HCT116 (cell line): ENCODE measurements at regions not wholly inside any gene's neighbourhood (a gene's known extent, or its start where the extent isn't known, plus 50 kb on each side); places are given as distances from the start of the nearest gene placed in this dataset.

ENCODE experiments used
- EGR1 ChIP-seq: IDR thresholded peaks from 2 replicates; pipeline ENCODE4 v1.6.1; 2012; ENCODE audit warnings: low read depth
- ELF1 ChIP-seq: IDR thresholded peaks from 2 replicates; pipeline ENCODE4 v1.6.1; 2012; ENCODE audit warnings: low read depth, borderline replicate concordance
- FOSL1 ChIP-seq: IDR thresholded peaks from 2 replicates; pipeline ENCODE4 v1.6.1; 2012; ENCODE audit warnings: low read depth
- POLR2AphosphoS5 ChIP-seq: IDR thresholded peaks from 2 replicates; pipeline ENCODE4 v1.6.1; 2011; ENCODE audit warnings: mild to moderate bottlenecking, low read depth, low read length, moderate library complexity
- RAD21 ChIP-seq: IDR thresholded peaks from 2 replicates; pipeline ENCODE4 v1.6.1; 2012; ENCODE audit warnings: low read depth, mild to moderate bottlenecking
- SRF ChIP-seq: IDR thresholded peaks from 2 replicates; pipeline ENCODE4 v1.6.1; 2012; ENCODE audit warnings: low read depth
- YY1 ChIP-seq: IDR thresholded peaks from 2 replicates; pipeline ENCODE4 v1.6.1; 2011; ENCODE audit warnings: low read length, low read depth, moderate library complexity, mild to moderate bottlenecking; ENCODE audit not compliant: insufficient replicate concordance; ENCODE audit errors: extremely low read depth
- ZFX ChIP-seq: fragments of 450-650 bp; IDR thresholded peaks from 2 replicates; pipeline ENCODE4 v1.6.1; 2017
- ZNF274 ChIP-seq: fragments of 200-500 bp; sonication (Bioruptor generic); IDR thresholded peaks from 2 replicates; pipeline ENCODE4 v1.6.1; 2014; ENCODE audit warnings: mild to moderate bottlenecking, low read depth, low read length, inconsistent platforms
- TF ChIP-seq, protein P1 (sequence below), 3 experiments: fragments of 200-600 bp in 1 of 3; sonication (generic) in 1 of 3; IDR thresholded peaks in 2 of 3; conservative IDR thresholded peaks in 1 of 3; 2 replicates each; pipeline ENCODE4 v1.5.1; 2012 to 2017; ENCODE audit warnings: low read depth in 2 of 3, low read length in 2 of 3, antibody characterized with exemption in 1 of 3, borderline replicate concordance in 1 of 3, control low read depth in 1 of 3, mild to moderate bottlenecking in 1 of 3, mixed read lengths in 1 of 3, mixed run types in 1 of 3, moderate library complexity in 1 of 3; ENCODE audit not compliant: insufficient read depth in 1 of 3
- TF ChIP-seq, protein P2 (sequence below): IDR thresholded peaks from 2 replicates; pipeline ENCODE4 v1.6.1; 2012

DNA sequence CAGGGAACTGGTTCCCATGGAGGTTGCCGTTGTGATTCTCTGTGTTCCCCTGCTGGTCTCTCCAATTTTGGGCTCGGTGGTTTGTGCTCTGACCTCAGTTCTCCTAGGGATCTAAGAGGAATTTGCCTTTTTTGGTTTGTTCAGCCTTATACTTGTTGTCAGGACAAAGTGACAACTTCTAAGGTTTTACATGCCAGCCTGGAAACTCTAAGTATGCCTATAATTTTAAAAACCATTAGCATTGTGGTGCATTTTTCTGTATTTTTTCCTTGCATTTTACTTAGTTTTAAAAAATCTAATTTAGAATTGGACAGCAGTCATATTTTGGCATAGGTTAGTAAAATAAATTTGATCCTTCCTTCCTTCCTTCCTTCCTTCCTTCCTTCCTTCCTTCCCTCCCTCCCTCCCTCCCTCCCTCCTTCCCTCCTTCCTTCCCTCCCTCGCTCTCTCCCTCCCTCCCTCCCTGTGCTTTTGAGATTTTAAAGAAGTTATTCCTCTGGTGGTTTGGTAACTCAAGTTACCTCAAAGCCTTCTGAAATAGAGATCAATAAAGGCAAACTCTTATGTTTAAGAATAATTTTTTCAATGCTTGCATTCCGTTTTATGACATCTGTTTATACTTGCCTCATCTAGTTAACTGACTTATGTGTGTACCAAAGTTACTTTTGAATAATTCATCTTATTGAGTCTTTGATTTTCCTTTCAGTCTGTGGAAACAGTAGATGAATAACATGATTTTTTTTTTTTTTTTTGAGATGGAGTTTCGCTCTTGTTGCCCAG is 141.3 kb upstream of the RGS17 start:
- TF ChIP-seq, protein P1, sequence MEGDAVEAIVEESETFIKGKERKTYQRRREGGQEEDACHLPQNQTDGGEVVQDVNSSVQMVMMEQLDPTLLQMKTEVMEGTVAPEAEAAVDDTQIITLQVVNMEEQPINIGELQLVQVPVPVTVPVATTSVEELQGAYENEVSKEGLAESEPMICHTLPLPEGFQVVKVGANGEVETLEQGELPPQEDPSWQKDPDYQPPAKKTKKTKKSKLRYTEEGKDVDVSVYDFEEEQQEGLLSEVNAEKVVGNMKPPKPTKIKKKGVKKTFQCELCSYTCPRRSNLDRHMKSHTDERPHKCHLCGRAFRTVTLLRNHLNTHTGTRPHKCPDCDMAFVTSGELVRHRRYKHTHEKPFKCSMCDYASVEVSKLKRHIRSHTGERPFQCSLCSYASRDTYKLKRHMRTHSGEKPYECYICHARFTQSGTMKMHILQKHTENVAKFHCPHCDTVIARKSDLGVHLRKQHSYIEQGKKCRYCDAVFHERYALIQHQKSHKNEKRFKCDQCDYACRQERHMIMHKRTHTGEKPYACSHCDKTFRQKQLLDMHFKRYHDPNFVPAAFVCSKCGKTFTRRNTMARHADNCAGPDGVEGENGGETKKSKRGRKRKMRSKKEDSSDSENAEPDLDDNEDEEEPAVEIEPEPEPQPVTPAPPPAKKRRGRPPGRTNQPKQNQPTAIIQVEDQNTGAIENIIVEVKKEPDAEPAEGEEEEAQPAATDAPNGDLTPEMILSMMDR (IDR thresholded peaks at IDR 0.05 in 2 of 3, conservative IDR thresholded peaks at IDR 0.05 in 1 of 3; ENCODE audit: borderline replicate concordance in 1 of 3, insufficient read depth in 1 of 3, low read depth in 2 of 3, low read length in 2 of 3), result no peak
- TF ChIP-seq YY1 (no peak), ZNF274 (no peak), POLR2AphosphoS5 (no peak), EGR1 (no peak), ELF1 (no peak), SRF (no peak), FOSL1 (no peak), RAD21 (no peak), ZFX (no peak)
- TF ChIP-seq, protein P2, sequence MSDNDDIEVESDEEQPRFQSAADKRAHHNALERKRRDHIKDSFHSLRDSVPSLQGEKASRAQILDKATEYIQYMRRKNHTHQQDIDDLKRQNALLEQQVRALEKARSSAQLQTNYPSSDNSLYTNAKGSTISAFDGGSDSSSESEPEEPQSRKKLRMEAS, result no peak
